ENCODE measurements at regions not wholly inside any gene's neighbourhood (a gene's known extent, or its start where the extent isn't known, plus 50 kb on each side); places are given as distances from the start of the nearest gene placed in this dataset.
"Not testable (repeated sequence)": the region's sequence is repeated elsewhere in the genome, so short reads cannot be mapped to it uniquely, and the experiment has no call there.

- FAIRE-seq, result no peak
Observed at GRCh38 chr11:114758627-114759026, 80.3 kb downstream of the NXPE2 start.

GRCh38 chr11:114762408-114762807 lies 84.1 kb downstream of the NXPE2 start:
- FAIRE-seq, result peak; percentile 94

- no peak for FAIRE-seq
Observed at GRCh38 chr11:114764563-114764962, 86.2 kb downstream of the NXPE2 start.

DNA sequence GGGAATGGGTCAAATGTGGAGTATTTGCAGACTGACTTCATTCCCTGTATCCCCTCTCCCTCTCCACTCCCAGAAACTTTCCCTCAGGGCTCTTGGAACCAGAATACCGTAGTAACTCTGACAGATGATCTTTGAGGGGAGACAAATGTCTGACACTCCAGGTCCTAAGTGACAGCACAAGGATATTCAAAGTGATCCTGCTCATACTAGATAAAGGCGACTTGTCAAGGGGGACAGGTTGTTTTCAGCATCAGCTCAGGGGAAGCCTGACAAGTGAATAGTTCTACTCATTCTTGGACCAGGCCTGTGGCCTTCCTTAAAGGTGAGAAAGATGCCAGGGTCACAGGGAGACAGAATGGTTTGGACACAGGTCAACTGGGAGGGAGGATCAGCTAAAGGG lies 92.8 kb downstream of the NXPE2 start:
- no peak for FAIRE-seq

DNA sequence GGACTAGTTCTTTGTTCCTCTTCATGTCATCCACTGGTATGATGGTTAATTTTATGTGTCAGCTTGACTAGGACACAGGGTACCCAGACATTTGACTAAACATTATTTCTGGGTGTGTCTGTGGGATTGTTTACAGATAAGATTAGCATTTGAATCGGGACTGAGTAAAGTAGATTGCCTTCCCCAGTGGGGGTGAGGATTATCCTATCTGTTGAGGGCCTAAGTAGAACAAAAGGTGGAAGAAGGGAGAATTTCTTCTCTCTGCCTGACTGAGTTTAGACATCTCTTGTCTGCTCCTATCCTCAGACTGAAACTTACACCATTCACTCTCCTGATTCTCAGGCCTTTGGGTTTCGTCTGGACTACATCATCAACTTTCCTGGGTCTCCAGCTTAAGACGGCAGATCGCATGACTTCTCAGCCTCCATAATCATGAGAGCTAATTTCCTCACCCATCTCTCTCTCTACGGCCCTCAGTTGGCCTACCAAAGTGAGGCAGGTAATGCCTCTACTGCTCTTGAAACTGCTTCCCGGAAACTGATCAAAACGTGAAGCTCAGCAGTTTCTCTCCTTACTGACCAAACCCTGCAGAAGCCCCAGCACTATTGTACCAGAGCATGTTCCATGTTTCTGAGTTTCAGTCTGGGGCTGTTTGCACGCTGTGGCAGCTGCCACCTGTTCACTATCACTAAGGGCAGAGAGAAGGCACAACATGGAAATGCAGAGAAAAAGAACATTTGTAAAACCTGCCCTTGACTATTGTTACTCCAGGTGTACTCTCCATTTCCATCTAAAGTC lies 95.4 kb downstream of the NXPE2 start:
- no peak for FAIRE-seq

DNA sequence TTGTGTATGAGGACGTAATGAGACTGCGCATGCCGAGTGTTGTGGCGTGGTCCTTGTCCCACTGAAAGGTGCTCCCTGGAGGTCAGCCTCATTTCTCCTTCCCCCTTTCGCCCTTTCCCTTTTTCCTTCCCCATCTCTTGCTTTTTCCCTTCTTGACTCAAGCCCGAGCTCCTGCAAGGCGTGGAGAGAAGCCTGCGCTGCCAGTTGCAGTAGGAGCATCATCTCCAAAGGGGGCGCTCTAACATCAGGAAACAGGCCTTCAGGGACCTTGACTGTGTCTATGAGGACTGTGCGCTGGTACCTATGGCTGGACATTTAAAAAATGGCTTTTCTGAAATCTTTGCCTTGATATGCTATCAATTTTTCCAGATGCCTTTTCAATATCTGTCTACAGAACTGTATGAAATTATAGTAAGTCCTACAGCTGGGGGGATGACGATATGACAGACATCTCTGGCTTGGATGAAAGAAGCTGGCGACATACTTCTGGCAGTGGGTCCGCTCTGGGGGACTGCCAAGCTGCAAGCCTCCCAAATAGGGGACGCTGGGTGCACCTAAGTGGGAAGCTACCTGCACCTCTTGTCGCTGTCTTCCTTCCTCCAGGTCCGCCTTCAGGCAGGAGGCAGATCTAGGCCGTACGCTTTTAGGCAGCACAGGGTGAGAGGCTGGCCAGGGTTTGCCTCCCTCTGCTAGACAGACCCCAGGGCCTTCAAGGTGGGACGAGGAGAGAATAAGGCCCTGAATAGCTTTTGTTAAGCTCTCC lies 96.5 kb downstream of the NXPE2 start:
- no peak for FAIRE-seq

- no peak for FAIRE-seq
Observed at GRCh38 chr11:114775875-114776621, 97.7 kb downstream of the NXPE2 start.

GRCh38 chr11:114776956-114777355 lies 98.6 kb downstream of the NXPE2 start:
- no peak for FAIRE-seq

- no peak for FAIRE-seq
Observed at GRCh38 chr11:114779189-114779588, 100.9 kb downstream of the NXPE2 start.

- FAIRE-seq, result no peak
Observed at GRCh38 chr11:114782650-114783310, 104.5 kb downstream of the NXPE2 start.

DNA sequence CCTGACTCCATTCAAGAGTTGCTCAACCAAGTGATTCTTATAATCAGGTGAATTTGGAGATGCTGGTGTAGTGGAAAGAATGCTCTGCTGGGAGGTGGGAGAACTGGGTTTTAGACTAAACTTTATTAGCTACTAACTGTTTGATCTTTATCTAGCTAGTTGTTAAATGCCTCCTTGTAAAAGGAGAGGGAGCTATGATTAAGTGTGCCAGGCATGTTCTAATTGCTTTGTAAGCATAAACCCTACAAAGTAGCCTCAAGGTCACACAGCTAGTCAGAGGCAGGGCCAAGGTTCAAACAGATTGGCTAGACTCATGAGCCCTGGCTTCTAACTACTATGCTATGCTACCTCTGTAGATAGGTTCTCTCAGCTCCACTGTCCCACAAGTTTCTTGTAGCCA lies 105.5 kb downstream of the NXPE2 start:
- no peak for FAIRE-seq

DNA sequence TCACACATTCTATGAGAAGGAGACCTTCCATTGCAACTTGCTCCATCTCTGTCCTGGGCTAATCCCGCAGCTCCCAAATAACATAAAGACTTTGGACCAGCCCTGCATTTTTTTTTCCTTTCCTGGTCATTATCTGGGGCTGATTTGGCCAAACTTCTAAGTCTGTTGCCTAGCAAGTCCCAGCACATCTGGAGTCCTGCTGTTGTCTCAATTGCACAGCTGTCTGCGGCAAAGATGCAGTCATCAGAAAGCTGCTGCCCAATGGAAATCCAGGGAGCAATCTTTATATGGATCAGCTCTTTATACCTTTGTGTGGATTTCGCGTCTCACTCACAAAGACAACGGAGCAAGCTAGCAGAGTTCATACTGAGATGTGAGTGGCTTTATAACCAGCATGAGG lies 105.9 kb downstream of the NXPE2 start:
- FAIRE-seq, result no peak

- no peak for FAIRE-seq
Observed at GRCh38 chr11:114784891-114785290, 106.6 kb downstream of the NXPE2 start.

DNA sequence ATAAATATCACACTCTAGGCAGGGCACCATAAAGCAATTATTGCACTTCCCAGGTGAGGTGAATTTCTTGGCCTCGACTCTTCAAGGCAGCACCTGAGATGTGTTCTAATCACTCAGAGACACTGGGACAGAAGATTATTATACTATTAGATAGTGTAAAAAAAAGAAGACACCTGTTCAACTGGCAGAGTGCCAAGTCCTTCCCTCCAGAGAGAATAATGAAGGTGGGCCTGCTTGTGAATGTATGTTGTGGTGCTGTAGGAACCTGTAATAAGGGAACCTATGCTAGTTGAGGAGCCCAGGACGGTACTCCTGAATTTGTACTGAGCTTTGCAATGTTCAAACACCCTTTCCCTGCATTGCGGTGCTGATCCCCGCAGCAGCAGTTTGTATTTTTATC lies 107.5 kb downstream of the NXPE2 start:
- no peak for FAIRE-seq

- FAIRE-seq, result no peak
Observed at GRCh38 chr11:114787126-114787525, 108.8 kb downstream of the NXPE2 start.

GRCh38 chr11:114790910-114791309 lies 112.6 kb downstream of the NXPE2 start:
- FAIRE-seq, result no peak

DNA sequence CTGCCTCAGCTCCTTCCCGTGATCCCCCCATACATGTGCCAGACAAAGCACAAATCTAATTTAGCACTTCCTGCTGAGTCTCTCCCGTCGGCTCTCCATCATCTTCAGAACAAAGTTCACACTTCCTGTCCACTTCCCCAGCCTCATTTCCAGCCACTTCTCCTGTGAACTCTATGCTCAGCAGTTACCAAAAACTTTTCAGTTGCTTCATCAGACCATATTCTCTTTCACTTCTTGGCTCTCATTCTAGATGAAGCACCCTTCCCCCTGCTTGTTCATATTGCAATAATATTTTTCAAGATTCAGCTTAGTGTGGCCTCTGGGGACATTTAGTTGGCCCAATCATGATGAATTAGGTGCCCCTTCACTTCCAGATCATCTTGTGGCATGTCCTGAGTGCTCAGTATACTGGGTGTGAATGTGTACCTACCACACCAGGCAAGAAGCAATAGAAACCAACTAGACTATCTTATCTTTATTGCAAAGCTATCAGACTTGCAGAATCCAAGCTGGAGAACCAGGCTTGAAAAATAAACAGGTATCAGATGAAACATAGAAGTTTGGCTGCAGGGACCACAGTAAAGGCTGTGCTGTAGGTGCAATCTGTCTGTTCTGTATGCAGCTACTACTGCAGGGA lies 115.8 kb downstream of the NXPE2 start:
- no peak for FAIRE-seq

DNA sequence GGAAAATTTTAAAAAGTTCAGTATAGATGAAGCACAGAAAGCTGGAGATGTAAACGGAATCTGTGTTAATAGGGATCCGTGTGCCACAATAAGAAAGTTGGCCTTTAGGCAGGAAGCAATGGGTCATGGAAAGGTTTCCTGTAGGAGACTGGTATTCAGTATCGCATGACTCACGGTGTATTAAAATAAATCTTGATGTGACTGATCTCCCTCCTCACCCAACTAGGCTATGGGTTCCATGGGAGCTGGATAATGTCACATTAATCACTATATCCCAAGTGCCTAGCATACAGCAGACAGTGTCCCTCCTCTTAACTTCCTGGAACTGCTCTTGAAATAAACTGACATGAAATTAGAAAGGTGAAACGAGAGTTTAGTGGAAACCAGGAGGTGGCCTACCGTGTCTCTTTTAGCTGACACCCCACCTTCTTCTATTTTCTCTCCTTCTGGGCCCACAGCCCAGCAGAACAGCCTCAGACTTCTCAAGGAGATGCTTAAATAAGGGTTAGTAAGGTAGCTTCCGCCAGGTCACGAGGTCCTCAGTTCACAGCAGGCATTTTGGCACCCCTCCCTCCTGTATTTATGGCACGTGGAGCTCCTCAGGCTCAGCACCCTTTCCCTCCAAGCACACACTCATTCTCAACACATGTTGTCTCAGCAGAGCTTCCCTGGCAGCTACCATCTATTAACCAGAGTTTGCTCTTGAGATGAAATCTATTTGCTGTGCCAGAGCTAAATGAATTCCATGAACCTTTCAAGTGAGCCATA lies 118.8 kb downstream of the NXPE2 start:
- FAIRE-seq, result no peak

DNA sequence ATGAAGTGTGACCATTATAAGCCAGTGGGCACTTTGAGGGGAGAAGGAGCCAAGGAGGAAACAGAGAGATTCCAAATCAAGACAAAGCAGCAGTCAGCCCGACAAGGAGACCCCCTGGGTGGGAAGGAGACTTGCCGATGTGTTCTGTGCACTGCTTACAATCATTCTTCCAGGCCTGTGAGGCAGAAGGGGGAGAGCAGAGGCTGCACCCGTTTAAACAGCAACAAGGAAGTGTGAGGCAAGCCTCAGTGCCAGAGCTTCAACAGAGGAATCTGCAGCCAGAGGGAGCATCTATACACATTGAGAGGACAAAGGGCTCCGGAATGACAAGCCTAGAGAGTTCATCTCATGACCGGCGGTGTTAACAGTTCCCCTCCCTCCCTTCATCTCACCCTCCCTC lies 121.1 kb downstream of the NXPE2 start:
- FAIRE-seq, result no peak

DNA sequence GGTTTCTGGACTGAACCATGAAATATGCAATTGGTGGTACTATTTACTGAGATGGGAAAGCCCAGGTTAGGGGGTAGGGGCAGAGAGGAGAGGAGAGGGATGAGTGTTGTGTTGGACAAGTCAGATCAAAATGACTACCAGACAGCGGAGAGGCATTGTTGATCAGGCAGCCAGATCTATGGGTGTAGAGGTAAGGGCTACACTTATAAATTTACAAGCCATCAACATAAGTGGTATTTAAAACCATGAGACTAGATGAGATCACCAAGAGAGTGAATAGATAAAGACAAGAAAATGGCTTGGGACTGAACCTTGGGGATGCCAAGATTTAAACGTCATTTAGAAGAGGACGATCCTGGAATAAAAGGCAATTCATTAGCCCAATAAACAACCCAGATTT lies 123.4 kb downstream of the NXPE2 start:
- no peak for FAIRE-seq

- FAIRE-seq, result no peak
Observed at GRCh38 chr11:114802878-114803277, 124.6 kb downstream of the NXPE2 start.

GRCh38 chr11:114805431-114805830 lies 127.1 kb downstream of the NXPE2 start:
- not testable (repeated sequence) for FAIRE-seq
